Hematopoietic multipotent progenitor cell treated with erythropoietin and hydrocortisone succinate and interleukin-3 and kit ligand, for 8 days (in vitro differentiated cells): ENCODE measurements at regions not wholly inside any gene's neighbourhood (a gene's known extent, or its start where the extent isn't known, plus 50 kb on each side); places are given as distances from the start of the nearest gene placed in this dataset.
A peak's percentile ranks its signal among the peaks of the same experiment; 100 is the strongest.

Experiments used
- DNase-seq: peaks from one replicate; pipeline ENCODE4 v3.0.0-alpha.2; 2015

GRCh38 chr10:123537188-123537961 lies 128.8 kb upstream of the GPR26 start:
- DNase-seq = no peak

- no peak for DNase-seq
These were observed 127.5 kb upstream of the GPR26 start for GRCh38 chr10:123538401-123539320.

GRCh38 chr10:123544986-123545385 lies 121.2 kb upstream of the GPR26 start:
- no peak for DNase-seq

DNA sequence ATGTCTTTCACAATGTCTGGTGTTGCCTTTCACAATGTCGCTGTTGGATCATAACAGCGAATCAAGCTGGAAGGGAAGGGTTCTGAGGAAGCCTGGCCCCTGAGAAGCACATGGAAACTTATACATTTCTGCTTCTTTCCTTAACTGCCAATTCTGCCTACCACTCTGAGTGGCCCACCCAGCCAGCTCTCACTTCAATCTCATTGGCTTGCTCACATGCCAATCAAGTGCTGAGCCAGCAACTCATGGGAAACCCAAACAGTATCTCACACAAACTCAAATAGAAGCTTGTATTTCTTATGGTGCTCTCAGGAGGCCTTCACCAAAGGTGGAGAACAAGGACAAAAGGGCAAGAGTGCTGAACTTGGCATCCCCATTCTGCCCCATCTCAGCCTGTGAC lies 117.4 kb upstream of the GPR26 start:
- no peak for DNase-seq

DNA sequence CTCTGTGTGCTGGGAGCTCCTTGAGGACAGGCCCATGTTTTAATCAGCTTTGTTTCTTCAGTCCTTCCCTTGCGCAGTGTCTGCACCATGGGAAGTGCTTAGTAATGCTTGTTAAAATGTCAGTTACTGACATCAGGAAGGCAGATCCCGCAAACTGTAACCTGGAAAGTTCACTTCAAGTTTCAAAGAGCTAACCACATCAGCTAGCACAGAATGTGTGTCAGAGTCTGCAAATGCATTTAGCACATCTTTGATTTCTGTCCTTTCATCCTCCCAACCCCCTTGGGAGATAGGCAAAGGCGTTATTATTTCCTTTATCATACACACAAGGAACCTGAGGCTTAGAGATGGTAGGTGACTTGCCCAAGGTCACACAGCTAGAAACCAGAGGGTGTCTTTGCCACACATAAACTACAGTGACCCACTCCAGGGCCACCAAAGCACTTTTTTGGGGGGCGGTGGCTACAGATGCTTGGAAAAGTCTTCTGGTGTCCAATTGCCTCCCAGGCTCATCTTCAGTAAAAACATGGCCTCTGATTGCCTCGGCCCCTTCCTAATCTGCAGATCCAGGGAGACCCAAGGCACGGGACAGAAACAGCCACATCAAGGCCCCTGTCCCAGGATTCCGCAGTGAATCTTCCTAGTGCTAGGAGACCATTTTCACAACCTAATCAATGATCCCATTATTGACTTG lies 116.2 kb upstream of the GPR26 start:
- DNase-seq = no peak

DNA sequence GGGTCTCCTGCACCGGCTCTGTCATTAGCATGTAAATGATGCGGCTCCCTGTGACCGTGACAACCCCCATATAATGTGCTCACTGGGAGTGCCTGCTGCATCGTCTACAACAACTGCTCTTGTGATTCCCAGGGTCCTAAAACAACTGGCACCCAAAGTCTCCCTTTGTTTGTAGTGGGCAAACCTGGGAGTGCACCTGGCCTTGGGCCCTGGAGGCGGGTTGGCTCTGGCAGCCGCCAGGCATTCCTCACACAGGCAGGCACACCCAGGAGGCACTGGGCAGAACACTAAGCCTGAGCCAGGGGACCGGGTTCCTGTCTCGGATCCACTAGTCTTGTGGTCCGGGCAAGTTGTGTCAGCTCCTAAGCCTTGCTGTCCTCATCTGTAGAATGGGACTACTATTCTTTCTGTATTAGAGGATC lies 115.5 kb upstream of the GPR26 start:
- DNase-seq = no peak

GRCh38 chr10:123551259-123551658 lies 114.9 kb upstream of the GPR26 start:
- DNase-seq = no peak

GRCh38 chr10:123552760-123553554 lies 113.2 kb upstream of the GPR26 start:
- no peak for DNase-seq

- DNase-seq = no peak
These were observed 112.2 kb upstream of the GPR26 start for GRCh38 chr10:123553810-123554430.

DNA sequence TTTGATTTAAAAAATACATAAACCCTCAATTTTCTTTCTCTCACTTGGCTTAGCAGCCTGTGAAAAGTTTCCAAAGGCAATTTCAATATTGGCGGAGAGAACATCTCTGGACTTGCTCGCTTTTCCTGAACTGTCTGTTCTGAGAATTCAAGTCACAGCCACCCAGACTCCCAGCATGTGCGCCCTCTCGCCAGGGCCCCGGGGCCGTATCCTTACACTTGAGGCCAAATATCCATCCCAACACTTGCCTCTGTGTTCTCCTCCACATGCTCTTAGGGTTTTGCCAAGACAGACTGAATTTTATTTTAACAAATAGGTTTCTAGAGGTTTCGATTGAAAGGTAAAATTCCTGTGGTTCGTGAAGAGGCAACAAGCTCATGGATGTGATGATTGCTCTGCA lies 111.5 kb upstream of the GPR26 start:
- DNase-seq = no peak

DNA sequence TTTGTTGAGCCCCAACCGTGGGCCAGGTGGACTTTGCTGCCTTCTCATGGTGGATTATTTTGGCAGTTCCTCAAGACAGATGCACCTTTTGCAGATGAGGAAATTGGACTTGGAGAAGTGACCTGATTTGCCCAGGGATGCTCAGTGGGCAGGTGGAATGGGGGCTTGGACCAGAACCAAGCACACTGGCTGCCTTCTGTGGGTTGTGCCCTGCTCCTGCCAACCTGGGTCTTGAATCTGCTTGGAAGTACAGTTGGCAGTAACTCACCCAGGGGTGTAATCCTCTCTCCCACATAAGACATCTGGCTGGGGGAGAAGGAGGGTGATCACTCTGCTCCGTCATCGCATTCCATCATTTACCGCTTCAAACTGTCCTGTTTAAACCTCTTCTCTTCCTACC lies 110.5 kb upstream of the GPR26 start:
- DNase-seq = no peak

DNA sequence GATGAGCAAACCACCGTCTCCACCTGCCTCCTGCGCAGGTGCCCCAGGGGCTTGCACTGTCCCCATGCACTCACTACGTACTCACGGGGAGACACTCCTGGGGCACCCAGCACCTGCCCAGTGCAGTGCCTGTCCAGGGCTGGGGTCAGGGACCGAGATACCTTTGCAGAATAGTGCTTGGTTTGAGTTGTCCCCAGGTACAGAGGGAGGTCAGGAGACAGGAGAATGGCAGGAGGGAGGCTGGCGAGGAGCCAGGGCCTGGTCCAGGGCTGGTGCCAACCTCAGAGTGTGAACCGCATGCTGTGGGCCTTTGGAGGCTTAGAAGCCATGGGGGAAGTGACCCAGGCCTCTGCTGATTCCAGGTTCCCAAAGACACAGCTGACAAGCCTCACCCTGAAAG lies 110.1 kb upstream of the GPR26 start:
- DNase-seq = no peak

- no peak for DNase-seq
These were observed 109.4 kb upstream of the GPR26 start for GRCh38 chr10:123556736-123557135.

DNA sequence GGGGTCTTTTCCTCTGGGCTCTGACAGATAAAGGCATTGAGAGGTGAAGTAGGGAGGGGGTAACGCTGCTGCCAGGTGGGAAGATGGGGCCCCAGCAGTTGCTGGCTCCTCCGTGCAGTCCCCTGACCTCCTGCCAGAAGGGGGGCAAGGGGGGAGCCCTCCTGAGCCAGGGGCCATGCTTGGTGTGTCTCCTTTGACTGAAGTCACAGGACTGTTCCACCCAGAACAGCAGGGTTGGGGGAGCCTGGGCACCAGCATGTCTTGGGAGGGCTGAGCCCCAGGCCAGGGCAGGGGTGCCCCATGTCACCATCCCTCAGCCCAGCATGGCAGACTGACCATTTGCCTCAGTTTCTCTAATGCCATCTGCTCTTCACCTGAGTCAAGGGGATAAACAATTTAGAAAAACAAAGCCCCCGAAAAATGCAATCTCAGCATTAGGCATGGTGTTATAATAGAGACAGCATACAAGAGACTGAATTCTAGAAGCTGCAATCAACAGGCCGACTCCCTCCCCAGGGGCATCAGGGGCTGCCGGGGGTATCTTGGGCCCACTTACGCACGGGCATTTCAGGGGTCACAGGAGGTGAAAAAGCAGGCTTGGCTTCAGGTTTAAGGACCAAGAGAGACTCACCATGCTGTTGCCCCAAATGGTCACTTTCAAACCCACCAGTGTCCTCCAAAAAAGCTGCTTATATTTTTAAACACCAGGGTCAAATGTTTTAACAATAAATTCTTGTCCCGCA lies 108.6 kb upstream of the GPR26 start:
- DNase-seq = no peak

DNA sequence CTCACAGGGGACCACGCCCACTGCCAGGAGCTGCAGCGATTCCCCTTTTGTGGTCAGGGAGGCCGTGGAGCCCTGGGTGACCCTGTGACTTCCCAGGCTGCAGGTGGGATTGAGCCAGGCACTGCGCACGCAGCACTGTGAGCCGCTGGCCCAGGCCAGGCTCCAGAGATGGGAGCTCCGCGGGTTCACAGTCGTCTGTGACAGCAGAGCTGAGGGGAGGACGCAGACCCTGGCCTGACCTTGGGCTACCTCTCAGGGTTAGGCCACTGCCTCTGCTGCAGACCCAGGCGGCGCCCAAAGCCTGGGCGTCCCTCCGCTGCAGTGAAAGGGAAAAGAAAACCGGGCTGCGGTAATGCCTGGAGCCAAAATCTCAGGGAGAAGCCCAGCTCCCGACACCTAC lies 107.5 kb upstream of the GPR26 start:
- DNase-seq = no peak

DNA sequence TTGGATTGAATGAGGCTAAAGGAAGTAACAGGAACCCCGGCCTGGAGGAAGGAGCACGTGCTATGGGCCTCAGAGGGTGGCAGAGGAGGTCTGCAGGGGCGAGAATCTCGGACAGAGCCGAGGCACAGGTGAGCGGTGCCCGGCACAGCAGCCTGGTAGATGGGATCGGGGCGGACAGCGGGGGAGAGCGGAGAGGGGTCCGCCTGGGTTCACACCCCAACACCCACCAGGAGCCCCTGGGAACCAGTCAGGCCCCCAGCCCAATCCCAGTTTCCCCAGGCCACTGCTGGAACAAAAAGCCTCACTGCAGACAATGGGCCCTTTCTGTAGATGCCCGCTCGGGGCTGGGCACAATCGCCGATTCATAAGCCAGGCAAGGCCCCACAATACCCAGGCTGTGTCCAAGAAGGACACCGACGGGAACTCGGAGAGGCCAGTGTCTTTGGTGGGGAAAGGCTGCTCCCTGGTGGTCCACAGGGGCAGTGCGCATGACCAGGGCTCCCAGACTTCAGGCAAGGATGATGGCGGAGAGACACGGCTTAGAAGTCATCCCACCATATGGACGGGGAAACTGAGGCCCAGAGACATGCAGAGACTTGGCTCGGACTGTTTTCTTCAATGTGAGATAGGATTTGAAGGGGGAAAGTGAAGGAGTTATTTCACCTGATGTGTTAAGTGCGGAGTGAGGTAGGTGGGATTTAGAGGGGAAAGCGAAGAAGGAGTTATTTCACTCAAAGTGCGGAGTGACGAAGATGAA lies 106.9 kb upstream of the GPR26 start:
- DNase-seq = peak; percentile 48

DNA sequence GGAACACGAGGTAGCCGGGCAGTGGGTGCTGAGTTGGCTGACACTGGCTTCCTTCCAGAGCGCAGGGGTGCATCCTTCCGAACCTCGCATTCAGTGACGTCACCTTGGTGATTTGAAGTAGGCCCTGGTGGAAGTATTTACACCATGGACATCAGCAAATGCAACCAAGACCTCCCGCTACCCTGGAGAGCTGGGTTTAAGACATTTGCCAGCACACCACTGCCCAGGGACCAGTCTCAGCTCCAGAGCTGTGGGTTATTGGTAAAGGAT lies 106.4 kb upstream of the GPR26 start:
- no peak for DNase-seq

DNA sequence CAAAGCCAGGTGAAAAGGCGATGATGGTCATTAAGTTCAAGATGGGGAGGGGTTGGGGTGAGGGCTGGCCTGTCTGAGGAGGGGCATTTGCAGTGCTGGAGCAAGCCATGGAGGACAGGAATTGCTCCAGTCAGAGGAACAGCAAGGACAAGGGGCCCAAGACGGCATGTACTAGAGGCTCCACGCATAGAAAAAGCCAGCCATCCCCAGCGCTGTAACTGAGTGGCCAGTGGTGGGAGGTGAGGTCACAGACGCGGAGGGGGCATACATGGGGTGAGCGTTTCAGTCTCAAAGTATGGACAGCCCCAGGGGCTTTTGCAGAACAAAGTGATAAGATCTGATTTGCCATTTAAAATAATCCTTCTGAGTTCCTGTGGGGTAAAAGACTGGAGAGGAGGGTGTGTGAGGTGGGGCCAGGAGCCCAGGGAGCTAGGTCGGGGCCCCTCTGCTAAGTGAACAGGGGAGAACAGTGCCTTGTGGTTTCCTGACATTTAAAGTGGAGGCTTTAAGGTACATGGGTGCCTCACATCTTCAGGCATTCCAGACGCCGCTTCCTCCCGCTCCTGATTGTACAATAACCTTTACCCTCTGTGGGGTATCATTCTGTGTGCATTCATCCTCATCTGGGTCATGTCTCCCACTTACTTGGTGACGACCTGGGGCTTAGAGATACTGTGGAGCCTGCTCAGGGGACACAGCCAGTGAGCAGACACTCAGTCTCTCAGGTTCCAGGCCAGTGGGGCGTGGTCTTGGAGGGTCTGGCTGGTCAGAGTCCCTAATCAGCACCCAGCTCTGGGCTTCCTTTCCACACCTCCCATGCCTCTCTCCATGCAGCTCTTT lies 105.6 kb upstream of the GPR26 start:
- no peak for DNase-seq

DNA sequence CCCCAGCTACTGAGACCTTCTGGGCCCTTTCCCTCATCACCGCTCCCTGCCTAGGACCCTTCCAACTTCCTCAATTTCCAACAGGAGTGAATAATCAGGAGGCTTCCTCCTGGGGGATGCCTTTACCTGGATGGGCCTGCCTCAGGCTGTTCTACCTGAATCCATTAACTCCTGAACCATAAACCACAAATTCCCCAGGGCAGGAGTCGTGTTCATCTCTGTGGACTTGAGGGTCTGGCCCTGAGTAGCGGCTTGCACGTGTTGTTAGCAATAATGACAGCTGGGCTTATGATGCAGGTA lies 105.1 kb upstream of the GPR26 start:
- no peak for DNase-seq

GRCh38 chr10:123562387-123562786 lies 103.8 kb upstream of the GPR26 start:
- no peak for DNase-seq
